Kidney (tissue), 13 donors: ENCODE measurements at regions not wholly inside any gene's neighbourhood (a gene's known extent, or its start where the extent isn't known, plus 50 kb on each side); places are given as distances from the start of the nearest gene placed in this dataset.

ENCODE experiments used
- DNase-seq, 5 donors: peaks; one replicate each; pipeline ENCODE4 v3.0.0-alpha.2; 2013 to 2020
- FAIRE-seq: peaks from 2 replicates; lab custom pipeline; 2012; peaks lifted over from hg19 to GRCh38; lab: Jason Lieb, UNC
- H3K27ac ChIP-seq, 2 donors: one replicate each; pipeline ENCODE4 v1.7.0; 2013; ENCODE audit warnings: low read depth in 2 of 2, low read length in 2 of 2, inconsistent platforms in 1 of 2
- H3K27me3 ChIP-seq: one replicate; pipeline ENCODE4 v1.7.1; 2013; ENCODE audit warnings: low read length, inconsistent platforms; ENCODE audit not compliant: control insufficient read depth, insufficient read depth
- H3K36me3 ChIP-seq, 3 donors: one replicate each; pipeline versions ENCODE4 v1.7.0 to v1.7.1; 2013; ENCODE audit warnings: low read length in 3 of 3, control low read depth in 1 of 3, inconsistent platforms in 1 of 3; ENCODE audit not compliant: insufficient read depth in 3 of 3, control insufficient read depth in 2 of 3
- H3K4me1 ChIP-seq, 3 donors: one replicate each; pipeline versions ENCODE4 v1.7.0 to v1.7.1; 2013; ENCODE audit warnings: low read length in 3 of 3, inconsistent platforms in 1 of 3, low read depth in 1 of 3; ENCODE audit not compliant: control insufficient read depth in 2 of 3, insufficient read depth in 2 of 3
- H3K4me3 ChIP-seq, 3 donors: one replicate each; pipeline versions ENCODE4 v1.7.0 to v1.8.1; 2013; ENCODE audit warnings: low read length in 3 of 3, control low read depth in 1 of 3, inconsistent platforms in 1 of 3
- H3K9ac ChIP-seq, 3 donors: one replicate each; pipeline versions ENCODE4 v1.7.0 to v1.7.1; 2013; ENCODE audit warnings: low read length in 3 of 3, control low read depth in 1 of 3, inconsistent platforms in 1 of 3
- H3K9me3 ChIP-seq, 3 donors: one replicate each; pipeline versions ENCODE4 v1.7.0 to v1.7.1; 2013; ENCODE audit warnings: low read length in 3 of 3, control low read depth in 1 of 3, inconsistent platforms in 1 of 3; ENCODE audit not compliant: control insufficient read depth in 2 of 3, insufficient read depth in 1 of 3
- CTCF ChIP-seq: IDR thresholded peaks from 3 replicates; pipeline ENCODE4 v1.5.1; 2012; ENCODE audit warnings: mild to moderate bottlenecking, moderate library complexity, borderline replicate concordance; ENCODE audit not compliant: insufficient read depth; ENCODE audit errors: extremely low read depth
- intact Hi-C: fragments of 100-400 bp; cut with DNase I; formaldehyde crosslinking; loops from one replicate; pipeline ENCODE4 v1.11.1; 2022
- donor health status: control.
- donor health status: control.
- donor health status: control.
- donor health status: control.
- donor health status: control.
- donor health status: DM: yes; HTN: yes; CAD: no.
- donor health status: Normal renal cell carcinoma (clear cell type).

GRCh38 chr1:62917314-62917713 is 133.4 kb downstream of the ATG4C start:
- H3K27me3 ChIP-seq, result no peaks in the 10 kb centered on the region
- DNase-seq (no peak), FAIRE-seq (no peak)
- H3K9ac ChIP-seq, result no peak overlapping the region
- no peaks in the 10 kb centered on the region for H3K4me1 ChIP-seq
- TF ChIP-seq CTCF, result no peak
- H3K4me3 ChIP-seq, result no peak overlapping the region
- no peaks in the 10 kb centered on the region for H3K9me3 ChIP-seq
- no peak overlapping the region for H3K27ac ChIP-seq
- H3K36me3 ChIP-seq, result no peaks in the 10 kb centered on the region
- intact Hi-C loops, result no loop called here

- no peak for FAIRE-seq
- Histone ChIP-seq H3K27ac (no peak overlapping the region), H3K4me3 (no peak overlapping the region), H3K4me1 (no peaks in the 10 kb centered on the region), H3K36me3 (no peaks in the 10 kb centered on the region), H3K9me3 (no peaks in the 10 kb centered on the region), H3K27me3 (no peaks in the 10 kb centered on the region), H3K9ac (no peak overlapping the region)
- no peak for TF ChIP-seq CTCF
- intact Hi-C loops, result no loop called here
- DNase-seq, result no peak
Observed at GRCh38 chr1:62917805-62918204, 133.9 kb downstream of the ATG4C start.

- no peak for TF ChIP-seq CTCF
- DNase-seq (no peak), FAIRE-seq (no peak)
- peaks cover 0 to 4% (median 0%) of the 10 kb centered on the region in 3 donors for H3K9me3 ChIP-seq
- no peak overlapping the region for H3K9ac ChIP-seq
- intact Hi-C loops, result no loop called here
- H3K27me3 ChIP-seq, result no peaks in the 10 kb centered on the region
- H3K36me3 ChIP-seq, result no peaks in the 10 kb centered on the region
- no peak overlapping the region for H3K4me3 ChIP-seq
- H3K27ac ChIP-seq, result no peak overlapping the region
- H3K4me1 ChIP-seq, result no peaks in the 10 kb centered on the region
Observed at GRCh38 chr1:62918700-62919099, 134.8 kb downstream of the ATG4C start.

- Histone ChIP-seq H3K36me3 (no peaks in the 10 kb centered on the region), H3K27ac (no peak overlapping the region), H3K9ac (no peak overlapping the region), H3K27me3 (no peaks in the 10 kb centered on the region), H3K4me3 (no peak overlapping the region), H3K9me3 (peaks cover 0 to 4% (median 0%) of the 10 kb centered on the region in 3 donors), H3K4me1 (no peaks in the 10 kb centered on the region)
- intact Hi-C loops, result no loop called here
- DNase-seq (no peak), FAIRE-seq (no peak)
- TF ChIP-seq CTCF, result no peak
Observed at GRCh38 chr1:62922006-62922405, 138.1 kb downstream of the ATG4C start.
